NT2/D1 (cell line): ENCODE measurements at regions not wholly inside any gene's neighbourhood (a gene's known extent, or its start where the extent isn't known, plus 50 kb on each side); places are given as distances from the start of the nearest gene placed in this dataset.

ENCODE experiments used
- DNase-seq: peaks from one replicate; pipeline ENCODE4 v3.0.0-alpha.2; 2011; ENCODE audit warnings: low read depth, low spot score
- H3K27me3 ChIP-seq: 2 replicates; pipeline ENCODE4 v1.6.0; 2011; ENCODE audit warnings: mild to moderate bottlenecking; ENCODE audit not compliant: insufficient read length, insufficient read depth
- H3K36me3 ChIP-seq: 2 replicates; pipeline ENCODE4 v1.6.1; 2011; ENCODE audit warnings: mild to moderate bottlenecking, low read length, mixed read lengths; ENCODE audit not compliant: insufficient read depth, insufficient read length
- H3K4me1 ChIP-seq: 2 replicates; pipeline ENCODE4 v1.5.1; 2011; ENCODE audit not compliant: insufficient read depth, insufficient read length
- H3K4me3 ChIP-seq: 2 replicates; pipeline ENCODE4 v1.5.1; 2011; ENCODE audit warnings: low read depth; ENCODE audit not compliant: insufficient read length
- H3K9ac ChIP-seq: 2 replicates; pipeline ENCODE4 v1.6.0; 2011; ENCODE audit warnings: low read depth; ENCODE audit not compliant: insufficient read length
- H3K9me3 ChIP-seq: 2 replicates; pipeline ENCODE4 v1.5.1; 2011; ENCODE audit warnings: mild to moderate bottlenecking, low read length; ENCODE audit not compliant: insufficient read depth
- SUZ12 ChIP-seq: IDR thresholded peaks from 2 replicates; pipeline ENCODE4 v1.6.1; 2011; ENCODE audit not compliant: insufficient read length, insufficient read depth; ENCODE audit errors: extremely low read depth
- YY1 ChIP-seq: IDR thresholded peaks from 2 replicates; pipeline ENCODE4 v1.6.1; 2011; ENCODE audit not compliant: insufficient read length, insufficient read depth
- ZNF274 ChIP-seq: IDR thresholded peaks from 2 replicates; pipeline ENCODE4 v1.6.1; 2011; ENCODE audit warnings: mild to moderate bottlenecking, low read depth, low read length

DNA sequence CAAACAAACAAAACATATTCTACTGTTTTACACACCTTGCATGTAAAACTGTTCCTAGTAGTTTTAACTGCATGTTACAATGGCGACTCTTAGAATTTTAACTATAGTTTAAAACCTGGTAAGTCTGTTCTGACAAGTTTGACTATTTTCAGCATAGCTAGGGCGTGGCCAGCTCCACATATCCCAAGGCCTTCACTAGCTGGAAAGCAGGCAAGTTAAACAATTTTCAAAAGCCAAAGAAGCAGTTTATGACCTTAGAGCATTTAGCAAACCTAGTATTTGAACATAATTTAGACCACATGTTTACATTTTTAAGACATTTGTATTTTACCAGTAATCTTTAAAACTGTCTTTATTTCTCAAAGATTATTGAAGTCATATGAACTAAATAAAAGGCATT lies 402.8 kb upstream of the SYT4 start:
- no peaks in the 10 kb centered on the region for H3K27me3 ChIP-seq
- DNase-seq: no peak
- no peak overlapping the region for H3K4me3 ChIP-seq
- H3K9ac ChIP-seq: no peak overlapping the region
- H3K4me1 ChIP-seq: no peaks in the 10 kb centered on the region
- no peaks in the 10 kb centered on the region for H3K9me3 ChIP-seq
- TF ChIP-seq ZNF274 (no peak), SUZ12 (no peak), YY1 (no peak)
- no peaks in the 10 kb centered on the region for H3K36me3 ChIP-seq

DNA sequence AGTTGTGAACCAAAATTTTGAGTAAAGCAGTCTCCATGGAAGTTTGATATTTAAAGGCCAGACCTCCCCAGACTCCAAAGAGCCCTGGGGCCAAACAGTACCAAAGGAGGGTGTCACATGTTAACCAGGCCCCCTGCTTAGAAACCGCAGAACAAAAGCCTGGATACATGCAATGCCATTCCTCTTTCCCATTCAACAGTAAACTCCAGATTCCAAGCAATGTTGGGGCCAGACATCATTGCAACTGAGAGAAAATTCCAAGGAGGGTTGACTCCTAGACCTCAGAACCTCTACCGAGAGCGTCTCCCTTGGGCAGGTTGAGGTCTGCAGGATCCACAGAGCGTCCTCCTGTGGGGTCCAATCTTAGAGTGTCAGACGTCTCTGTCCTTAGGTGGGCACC lies 404.4 kb upstream of the SYT4 start:
- DNase-seq: no peak
- TF ChIP-seq SUZ12: no peak
- TF ChIP-seq ZNF274: no peak

DNA sequence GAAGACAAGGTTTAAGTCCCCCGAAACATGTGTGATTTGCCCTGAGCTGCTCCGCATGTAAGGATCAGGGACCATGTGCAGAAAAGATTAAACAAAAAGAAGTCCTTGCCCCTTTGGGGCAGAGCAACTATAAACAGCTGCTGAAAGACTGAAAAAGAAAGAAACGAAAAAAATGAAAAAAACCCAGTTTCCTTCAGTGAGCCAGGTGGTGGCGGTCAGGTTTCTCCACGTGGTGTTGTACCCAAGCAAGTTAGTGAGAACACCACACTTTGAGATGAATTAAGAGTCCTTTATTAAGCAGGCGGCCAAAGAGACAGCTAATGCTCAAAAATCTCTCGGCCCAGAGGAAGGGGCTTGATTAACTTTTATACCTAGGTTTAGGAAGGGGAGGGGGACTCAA lies 404.9 kb upstream of the SYT4 start:
- TF ChIP-seq YY1 (no peak), ZNF274 (no peak), SUZ12 (no peak)

More for the DNA sequence above, 404.4 kb upstream of the SYT4 start:
- Histone ChIP-seq H3K27me3 (no peaks in the 10 kb centered on the region), H3K4me3 (no peak overlapping the region), H3K9me3 (no peaks in the 10 kb centered on the region), H3K36me3 (no peaks in the 10 kb centered on the region), H3K9ac (no peak overlapping the region), H3K4me1 (no peaks in the 10 kb centered on the region)

DNA sequence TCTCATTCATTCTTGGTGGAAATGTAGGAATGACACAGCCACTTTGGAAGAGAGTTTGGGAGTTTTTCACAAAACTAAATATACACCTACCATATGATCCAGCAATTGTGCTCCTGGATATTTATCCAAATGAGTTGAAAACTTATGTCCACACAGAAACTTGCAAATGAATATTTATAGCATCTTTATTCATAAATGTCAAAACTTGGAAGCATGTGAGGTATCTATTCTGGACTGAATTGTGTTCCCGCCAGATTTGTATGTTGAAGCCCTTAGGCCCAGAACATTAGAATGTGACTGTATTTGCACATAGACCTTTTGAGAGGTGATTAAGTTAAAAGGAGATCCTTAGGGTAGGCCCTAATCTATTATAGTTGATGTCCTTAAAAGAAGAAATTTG lies 409.4 kb upstream of the SYT4 start:
- Histone ChIP-seq H3K9ac (no peak overlapping the region), H3K4me3 (no peak overlapping the region), H3K27me3 (no peaks in the 10 kb centered on the region), H3K4me1 (no peaks in the 10 kb centered on the region), H3K9me3 (no peaks in the 10 kb centered on the region; the same call in 1 of the 2 replicates), H3K36me3 (no peaks in the 10 kb centered on the region)
- DNase-seq: no peak
- TF ChIP-seq SUZ12 (no peak), YY1 (no peak), ZNF274 (no peak)

More for the DNA sequence above, 404.9 kb upstream of the SYT4 start:
- H3K27me3 ChIP-seq: no peaks in the 10 kb centered on the region
- no peaks in the 10 kb centered on the region for H3K4me1 ChIP-seq
- DNase-seq: no peak
- H3K36me3 ChIP-seq: no peaks in the 10 kb centered on the region
- no peaks in the 10 kb centered on the region for H3K9me3 ChIP-seq
- H3K4me3 ChIP-seq: no peak overlapping the region
- no peak overlapping the region for H3K9ac ChIP-seq

DNA sequence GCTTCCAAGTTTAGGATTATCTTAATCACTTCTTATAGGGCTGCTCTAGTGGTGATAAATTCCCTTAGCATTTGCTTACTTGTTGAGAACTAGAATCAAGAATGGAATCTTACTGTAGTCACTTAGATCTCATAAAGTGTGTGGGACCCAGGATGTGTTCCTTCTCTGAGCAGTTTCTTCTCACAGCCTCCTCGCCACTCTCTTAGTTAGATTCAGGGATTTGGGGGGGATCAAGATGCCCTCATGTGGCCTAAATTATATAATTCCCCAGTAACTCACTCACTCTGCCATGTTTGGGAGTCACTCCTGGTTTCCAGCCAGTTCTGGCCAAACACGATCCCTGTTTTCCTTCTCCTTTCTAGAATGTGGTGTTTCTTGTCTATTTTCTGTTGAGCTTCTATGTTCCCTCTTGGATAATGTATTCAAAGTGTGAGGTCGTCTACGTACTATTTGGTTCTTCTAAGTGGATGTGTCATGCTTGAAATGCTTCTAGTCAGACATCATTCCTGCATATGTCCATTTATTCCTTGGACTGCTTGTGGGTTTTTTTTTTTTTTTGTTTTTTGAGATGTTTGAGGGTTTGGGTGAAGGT lies 414.9 kb upstream of the SYT4 start:
- no peak overlapping the region for H3K4me3 ChIP-seq
- H3K4me1 ChIP-seq: no peaks in the 10 kb centered on the region
- H3K27me3 ChIP-seq: no peaks in the 10 kb centered on the region
- no peaks in the 10 kb centered on the region; the same call in 1 of the 2 replicates for H3K9me3 ChIP-seq
- no peaks in the 10 kb centered on the region for H3K36me3 ChIP-seq
- DNase-seq: no peak
- H3K9ac ChIP-seq: no peak overlapping the region
- TF ChIP-seq YY1: no peak
- TF ChIP-seq ZNF274: no peak
- TF ChIP-seq SUZ12: no peak

DNA sequence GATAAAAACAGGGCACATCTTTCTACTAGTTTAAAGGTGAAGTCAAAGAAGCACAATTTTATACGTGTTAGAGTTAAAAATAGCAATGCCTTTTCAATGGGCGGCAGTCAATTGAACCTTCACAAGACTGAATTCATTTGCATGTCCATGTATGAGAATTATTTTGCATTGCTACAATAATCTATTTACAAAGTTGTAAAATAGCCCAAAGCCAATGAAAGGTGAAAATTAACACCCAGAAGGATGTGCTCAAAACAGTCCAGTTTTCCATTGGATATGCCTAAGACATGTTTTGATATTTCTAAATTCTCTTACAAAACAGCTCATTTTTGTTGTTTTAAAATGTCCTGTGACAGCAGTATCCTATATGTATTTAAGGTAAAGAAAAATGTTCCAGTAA lies 425.1 kb upstream of the SYT4 start:
- H3K36me3 ChIP-seq: no peaks in the 10 kb centered on the region
- TF ChIP-seq SUZ12 (no peak), ZNF274 (no peak), YY1 (no peak)
- H3K27me3 ChIP-seq: no peaks in the 10 kb centered on the region
- H3K9me3 ChIP-seq: no peaks in the 10 kb centered on the region
- no peaks in the 10 kb centered on the region for H3K4me1 ChIP-seq
- no peak for DNase-seq
- no peak overlapping the region for H3K9ac ChIP-seq
- no peak overlapping the region for H3K4me3 ChIP-seq

DNA sequence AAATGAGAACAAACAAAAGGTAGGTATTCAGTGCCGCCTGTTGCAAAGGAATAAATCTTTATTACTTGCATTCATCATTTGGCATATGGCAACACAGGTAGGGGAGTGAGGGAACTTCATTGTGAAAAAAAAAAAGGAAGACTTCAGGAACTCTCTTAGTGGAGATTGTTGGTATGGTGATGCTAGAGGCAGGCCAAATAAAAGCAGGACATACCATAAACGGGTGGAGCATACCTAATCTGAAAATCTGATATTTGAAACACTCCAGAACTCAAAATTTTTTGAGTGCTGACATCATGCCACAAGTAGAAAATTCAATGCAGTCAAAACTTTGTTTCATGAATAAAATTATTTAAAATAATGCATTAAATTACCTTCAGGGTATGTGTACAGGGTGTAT lies 425.8 kb upstream of the SYT4 start:
- TF ChIP-seq SUZ12: no peak
- TF ChIP-seq ZNF274: no peak
- no peak for TF ChIP-seq YY1
- H3K9me3 ChIP-seq: no peaks in the 10 kb centered on the region
- H3K4me3 ChIP-seq: no peak overlapping the region
- H3K9ac ChIP-seq: no peak overlapping the region
- no peak for DNase-seq
- no peaks in the 10 kb centered on the region for H3K36me3 ChIP-seq
- H3K4me1 ChIP-seq: no peaks in the 10 kb centered on the region
- H3K27me3 ChIP-seq: no peaks in the 10 kb centered on the region

DNA sequence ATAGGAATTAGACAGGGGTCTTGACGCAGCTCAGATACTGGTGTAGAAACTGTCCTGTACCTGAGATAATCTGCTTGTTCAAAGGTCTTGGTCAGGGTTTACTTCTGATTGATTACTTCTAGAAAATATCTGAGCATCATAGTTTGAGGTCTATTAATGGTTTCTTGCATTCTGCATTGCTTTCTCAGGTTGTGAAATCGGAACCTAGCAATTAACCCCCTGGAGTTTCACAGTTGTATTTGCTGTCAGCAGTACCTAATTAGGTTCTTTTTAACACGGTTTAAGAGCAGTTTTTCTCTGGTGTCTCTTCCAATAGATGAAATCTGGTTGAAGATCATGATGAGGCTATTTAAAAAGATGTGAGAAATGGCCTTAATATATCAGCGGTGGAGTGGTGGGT lies 428.6 kb upstream of the SYT4 start:
- Histone ChIP-seq H3K4me3 (no peak overlapping the region), H3K36me3 (no peaks in the 10 kb centered on the region), H3K9me3 (no peaks in the 10 kb centered on the region), H3K4me1 (no peaks in the 10 kb centered on the region), H3K9ac (no peak overlapping the region), H3K27me3 (no peaks in the 10 kb centered on the region)
- no peak for DNase-seq
- TF ChIP-seq ZNF274 (no peak), SUZ12 (no peak), YY1 (no peak)
